Activated T-cell treated with anti-CD3 and anti-CD28 coated beads for 48 hours (primary cell): ENCODE measurements at regions not wholly inside any gene's neighbourhood (a gene's known extent, or its start where the extent isn't known, plus 50 kb on each side); places are given as distances from the start of the nearest gene placed in this dataset.
"Not testable (repeated sequence)": the region's sequence is repeated elsewhere in the genome, so short reads cannot be mapped to it uniquely, and the experiment has no call there.

Source experiments
- DNase-seq: peaks from one replicate; pipeline ENCODE4 v3.0.0-alpha.2; 2020; ENCODE audit warnings: low read depth

DNA sequence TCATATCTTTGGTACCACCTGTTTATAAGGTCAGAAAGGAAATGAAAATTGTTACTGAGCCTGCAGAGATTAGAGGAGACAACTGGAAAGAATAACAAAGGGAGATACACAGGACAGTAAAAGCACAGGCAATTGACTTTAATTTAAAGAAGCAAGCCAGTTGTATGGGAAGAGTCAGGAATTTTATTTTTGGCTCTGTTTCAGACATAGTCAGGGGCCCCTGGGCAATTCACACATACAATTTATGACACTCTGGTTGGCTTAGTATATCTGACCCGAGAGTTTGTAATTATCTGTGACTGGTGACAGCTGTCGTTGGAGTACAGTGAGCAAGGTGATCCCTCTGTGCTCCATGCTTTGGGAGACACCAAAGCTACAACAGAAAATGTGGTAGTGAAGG lies 591.9 kb upstream of the NECTIN3 start:
- no peak for DNase-seq

DNA sequence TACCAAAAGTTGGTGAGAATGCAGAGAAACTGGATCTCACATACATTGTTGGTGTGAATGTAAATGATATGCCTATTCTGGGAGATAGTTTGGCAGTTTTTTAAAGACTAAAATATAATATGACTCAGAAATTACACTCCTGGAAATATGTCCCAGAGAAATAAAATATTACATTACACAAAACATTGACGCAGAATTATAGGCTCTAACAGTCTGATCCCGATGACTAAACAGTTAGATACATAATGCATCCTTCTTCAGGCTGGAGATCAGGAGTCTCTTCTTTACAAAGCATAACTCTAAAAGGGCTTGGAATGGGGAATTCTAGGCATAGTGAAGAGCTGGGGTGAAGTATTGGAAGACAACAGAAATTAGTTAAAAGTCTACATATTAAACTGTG lies 586.2 kb upstream of the NECTIN3 start:
- DNase-seq: no peak

- DNase-seq: no peak
Measured at GRCh38 chr3:110487840-110488239, 583.8 kb upstream of the NECTIN3 start.

DNA sequence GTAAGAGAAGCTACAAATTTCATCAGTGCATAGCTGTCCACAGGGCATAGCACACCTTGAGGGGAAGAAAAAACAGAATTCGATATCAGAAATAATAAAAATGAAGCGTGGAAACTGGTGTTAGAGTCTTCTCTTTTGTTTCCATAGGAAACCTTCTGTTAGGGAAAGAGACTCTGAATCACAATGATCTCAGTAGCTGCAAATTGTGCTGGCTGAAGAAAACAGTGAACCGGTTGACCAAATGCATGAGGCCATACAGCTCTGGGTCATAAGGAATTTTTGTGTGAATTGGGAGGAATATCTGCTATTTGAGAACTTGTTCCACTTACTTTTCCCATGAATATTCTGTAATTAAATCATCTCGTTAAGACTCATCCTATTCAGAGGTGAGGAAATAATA lies 580.2 kb upstream of the NECTIN3 start:
- no peak for DNase-seq

DNA sequence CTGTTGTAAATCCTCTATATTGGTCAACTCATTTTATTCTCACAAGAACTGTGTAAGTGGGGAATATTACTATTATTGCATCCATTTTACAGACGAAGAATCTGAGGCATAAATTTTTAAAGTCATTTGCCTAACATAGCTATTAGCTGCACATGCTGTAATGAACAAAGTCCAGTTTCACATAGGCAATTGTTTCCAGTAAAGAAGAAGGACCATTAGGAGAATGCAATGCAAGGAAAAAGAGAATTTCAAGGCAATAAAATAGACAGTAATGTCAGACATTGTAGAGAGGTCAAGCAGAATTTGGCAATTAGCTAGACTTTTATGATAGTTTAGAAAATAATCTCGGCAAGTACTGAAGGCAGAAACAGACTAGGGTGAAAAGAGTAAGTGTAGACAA lies 578.7 kb upstream of the NECTIN3 start:
- DNase-seq: no peak

DNA sequence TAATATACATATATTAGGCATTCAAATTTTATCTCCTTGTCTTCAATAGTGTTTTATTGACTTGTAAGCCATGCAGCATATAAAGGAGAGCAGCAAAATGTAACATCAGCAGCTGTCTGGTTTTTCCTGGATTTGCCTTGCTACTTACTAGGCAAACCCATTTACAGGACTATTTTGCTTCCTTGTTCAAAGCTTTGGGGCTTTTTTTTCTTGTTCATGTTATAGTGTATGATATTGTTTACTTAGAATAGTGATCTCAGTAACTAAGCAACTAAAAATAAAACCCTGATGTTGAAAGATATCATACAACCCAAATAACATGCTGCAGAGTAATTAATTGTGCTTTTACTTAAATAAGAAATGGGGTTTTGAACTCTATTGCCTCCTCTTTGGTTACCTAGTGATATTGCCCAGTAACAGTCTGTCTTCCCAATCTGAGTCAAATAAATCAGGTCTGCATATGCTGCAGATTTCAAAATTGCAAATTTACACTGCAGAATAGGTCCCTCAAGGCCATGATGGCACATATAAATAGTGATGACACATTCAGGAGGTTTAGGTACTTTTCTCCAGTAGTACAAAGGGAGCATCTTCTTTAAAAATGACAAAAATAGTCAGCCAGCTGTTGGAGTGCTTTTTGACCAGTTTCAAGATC lies 578.1 kb upstream of the NECTIN3 start:
- no peak for DNase-seq

DNA sequence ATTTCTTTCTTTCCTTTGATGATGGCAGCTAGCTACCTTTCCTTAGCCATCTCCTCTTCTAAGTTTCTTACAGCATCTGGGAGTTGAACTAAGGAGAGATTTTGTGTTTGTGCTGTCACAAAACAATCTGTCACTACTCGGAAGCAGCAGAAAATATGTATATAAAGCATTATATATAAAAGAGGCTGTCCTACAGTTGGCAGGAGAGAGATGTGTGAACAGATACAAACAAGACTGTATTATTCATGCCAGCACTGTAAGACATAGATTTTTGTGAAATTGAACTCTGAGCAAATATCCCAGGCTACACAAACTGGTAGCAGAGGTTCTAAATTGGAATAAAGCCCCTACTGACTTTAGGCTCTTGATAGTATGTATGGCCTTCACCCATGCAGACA lies 577.5 kb upstream of the NECTIN3 start:
- no peak for DNase-seq

DNA sequence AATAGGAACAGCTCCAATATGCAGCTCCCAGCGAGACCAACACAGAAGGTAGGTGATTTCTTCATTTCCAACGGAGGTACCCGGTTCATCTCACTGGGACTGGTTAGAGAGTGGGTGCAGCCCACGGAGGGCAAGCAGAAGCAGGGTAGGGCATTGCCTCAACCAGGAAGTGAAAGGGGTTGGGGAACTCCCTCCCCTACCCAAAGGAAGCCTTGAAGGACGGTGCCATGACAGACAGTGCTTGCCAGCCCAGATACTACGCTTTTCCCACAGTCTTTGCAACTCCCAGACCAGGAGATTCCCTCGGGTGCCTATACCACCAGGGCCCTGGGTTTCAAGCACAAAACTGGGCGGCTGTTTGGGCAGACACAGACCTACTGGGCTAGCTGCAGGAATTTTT lies 576.9 kb upstream of the NECTIN3 start:
- DNase-seq: no peak

- DNase-seq: no peak
Measured at GRCh38 chr3:110495201-110495927, 576.3 kb upstream of the NECTIN3 start.

GRCh38 chr3:110504401-110504800 lies 567.2 kb upstream of the NECTIN3 start:
- DNase-seq: no peak

GRCh38 chr3:110504901-110505300 lies 566.7 kb upstream of the NECTIN3 start:
- DNase-seq: no peak

- DNase-seq: no peak
Measured at GRCh38 chr3:110506890-110507289, 564.7 kb upstream of the NECTIN3 start.

- not testable (repeated sequence) for DNase-seq
Measured at GRCh38 chr3:110507570-110507969, 564.0 kb upstream of the NECTIN3 start.

- no peak for DNase-seq
Measured at GRCh38 chr3:110512961-110513360, 558.7 kb upstream of the NECTIN3 start.

GRCh38 chr3:110518031-110518430 lies 553.6 kb upstream of the NECTIN3 start:
- DNase-seq: no peak

DNA sequence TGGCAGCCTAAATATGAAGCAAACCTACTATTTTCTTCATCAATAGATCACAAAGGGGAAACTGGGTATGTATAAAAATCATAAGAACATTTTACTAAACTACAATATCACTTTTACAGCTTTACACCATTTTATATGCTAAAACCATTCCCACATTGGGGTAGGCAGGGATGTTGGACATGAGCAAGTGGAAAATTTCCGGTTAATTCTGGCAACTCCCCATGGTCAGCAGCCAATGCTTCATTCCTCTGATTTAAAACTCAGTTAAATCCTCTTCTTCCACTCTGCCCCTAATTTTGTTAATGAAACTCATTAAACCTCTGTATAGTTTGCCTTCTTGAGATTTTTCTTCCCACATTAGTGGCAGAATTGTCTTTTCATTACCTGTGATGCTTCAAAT lies 552.5 kb upstream of the NECTIN3 start:
- DNase-seq: no peak

- no peak for DNase-seq
Measured at GRCh38 chr3:110521019-110521418, 550.6 kb upstream of the NECTIN3 start.

- not testable (repeated sequence) for DNase-seq
Measured at GRCh38 chr3:110525558-110526064, 546.0 kb upstream of the NECTIN3 start.

GRCh38 chr3:110526777-110527727 lies 544.6 kb upstream of the NECTIN3 start:
- DNase-seq: no peak

DNA sequence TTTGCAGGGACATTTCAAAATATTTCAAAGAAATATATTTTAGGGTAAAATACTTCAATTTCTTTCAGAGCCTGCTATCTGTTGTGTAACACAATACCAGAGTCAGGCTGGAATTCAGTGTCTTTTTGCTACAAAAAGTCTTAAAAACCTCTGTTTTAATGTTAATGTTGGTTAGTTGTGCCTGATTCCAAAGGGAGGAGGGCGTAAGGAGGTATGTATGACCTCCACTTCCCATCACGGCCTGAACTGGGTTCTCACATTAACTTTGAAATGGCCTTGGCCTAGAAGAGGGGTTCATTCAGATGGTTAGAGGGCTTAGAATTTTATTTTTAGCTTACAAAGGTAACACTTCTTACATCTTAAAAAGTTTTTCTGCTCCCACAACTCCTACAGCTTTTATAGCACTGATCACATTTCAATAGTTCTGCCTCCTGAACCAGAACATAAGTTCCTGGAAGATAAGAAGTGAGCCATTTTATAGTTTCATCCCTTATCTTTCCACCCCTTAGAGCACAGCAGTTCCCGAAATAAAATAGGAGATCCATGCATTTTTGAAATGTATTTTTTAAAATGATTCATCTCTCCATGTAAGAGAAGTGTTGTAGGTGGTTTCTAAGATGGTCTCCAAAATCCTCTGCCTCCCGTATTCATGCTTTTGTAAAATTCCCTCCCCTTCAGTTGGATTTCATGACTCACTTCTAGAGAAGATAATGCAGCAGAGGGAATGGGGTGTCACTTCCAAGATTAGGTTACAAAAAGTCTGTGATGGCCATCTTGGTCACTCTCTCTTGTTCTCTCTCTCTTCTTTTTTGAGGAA lies 543.1 kb upstream of the NECTIN3 start:
- no peak for DNase-seq

GRCh38 chr3:110530902-110531301 lies 540.7 kb upstream of the NECTIN3 start:
- DNase-seq: no peak

- DNase-seq: no peak
Measured at GRCh38 chr3:110533089-110533488, 538.5 kb upstream of the NECTIN3 start.
